ENCODE measurements at regions not wholly inside any gene's neighbourhood (a gene's known extent, or its start where the extent isn't known, plus 50 kb on each side); places are given as distances from the start of the nearest gene placed in this dataset.

GRCh38 chr22:49179175-49179574 lies 648.5 kb downstream of the BRD1 start:
- DNase-seq: no peak

GRCh38 chr22:49178246-49179005 lies 649.2 kb downstream of the BRD1 start:
- DNase-seq: no peak

- DNase-seq: no peak
Measured at GRCh38 chr22:49177666-49178065, 650.0 kb downstream of the BRD1 start.

- DNase-seq: no peak
Measured at GRCh38 chr22:49176956-49177355, 650.7 kb downstream of the BRD1 start.

- no peak for DNase-seq
Measured at GRCh38 chr22:49170053-49170452, 657.6 kb downstream of the BRD1 start.

- DNase-seq: no peak
Measured at GRCh38 chr22:49169074-49169744, 658.5 kb downstream of the BRD1 start.

GRCh38 chr22:49168219-49168813 lies 659.4 kb downstream of the BRD1 start:
- no peak for DNase-seq

- no peak for DNase-seq
Measured at GRCh38 chr22:49166746-49167145, 660.9 kb downstream of the BRD1 start.

- DNase-seq: no peak
Measured at GRCh38 chr22:49166211-49166610, 661.5 kb downstream of the BRD1 start.

GRCh38 chr22:49164773-49165320 lies 662.8 kb downstream of the BRD1 start:
- no peak for DNase-seq

- no peak for DNase-seq
Measured at GRCh38 chr22:49163960-49164690, 663.5 kb downstream of the BRD1 start.

- no peak for DNase-seq
Measured at GRCh38 chr22:49163258-49163959, 664.3 kb downstream of the BRD1 start.

GRCh38 chr22:49162841-49163240 lies 664.8 kb downstream of the BRD1 start:
- DNase-seq: no peak

GRCh38 chr22:49161002-49161850 lies 666.4 kb downstream of the BRD1 start:
- DNase-seq: no peak

- DNase-seq: no peak
Measured at GRCh38 chr22:49160261-49161001, 667.2 kb downstream of the BRD1 start.

GRCh38 chr22:49159711-49160110 lies 668.0 kb downstream of the BRD1 start:
- no peak for DNase-seq

- no peak for DNase-seq
Measured at GRCh38 chr22:49158741-49159564, 668.7 kb downstream of the BRD1 start.

- DNase-seq: no peak
Measured at GRCh38 chr22:49157529-49158339, 669.9 kb downstream of the BRD1 start.

Data from activated effector memory CD4-positive, alpha-beta T cell treated with Interleukin-2 at 50 U/mL for 16 hours (primary cell).